ENCODE measurements at regions not wholly inside any gene's neighbourhood (a gene's known extent, or its start where the extent isn't known, plus 50 kb on each side); places are given as distances from the start of the nearest gene placed in this dataset.

GRCh38 chr13:37326334-37326733, 220.9 kb upstream of the CSNK1A1L start:
- no peak for TF ChIP-seq CTCF (conservative IDR thresholded peaks at IDR 0.05; ENCODE audit: low read depth in 2 of 2)
- no peak for TF ChIP-seq POLR2AphosphoS5 (IDR thresholded peaks at IDR 0.05; ENCODE audit: low read depth)
- TF ChIP-seq EZH2 (IDR thresholded peaks at IDR 0.05; ENCODE audit: low read depth, unreplicated experiment), result no peak
- TF ChIP-seq EZH2phosphoT487 (IDR thresholded peaks at IDR 0.05; ENCODE audit: unreplicated experiment), result no peak
- no peak for TF ChIP-seq REST (IDR thresholded peaks at IDR 0.05; ENCODE audit: unreplicated experiment)
- TF ChIP-seq ETS1 (IDR thresholded peaks at IDR 0.05), result no peak
- no peak for TF ChIP-seq NANOG (IDR thresholded peaks at IDR 0.05; ENCODE audit: borderline replicate concordance)
- no peak for TF ChIP-seq CREB1 (CRISPR knock-in tag; IDR thresholded peaks at IDR 0.05; ENCODE audit: low read depth)
- no peak for TF ChIP-seq JUNB (IDR thresholded peaks at IDR 0.05; ENCODE audit: unreplicated experiment)
- TF ChIP-seq STAT1 (IDR thresholded peaks at IDR 0.05; ENCODE audit: unreplicated experiment), result no peak

Data from GM23338 (cell line).